ENCODE measurements at regions not wholly inside any gene's neighbourhood (a gene's known extent, or its start where the extent isn't known, plus 50 kb on each side); places are given as distances from the start of the nearest gene placed in this dataset.

GRCh38 chr14:22255017-22255950 is 333.7 kb downstream of the DAD1 start:
- 21% methylated on average over 5 of the region's 5 CpGs for WGBS (ENCODE audit: insufficient coverage, insufficient replicate concordance, low lambda C conversion rate, missing lambda C conversion rate)
- ATAC-seq (no peak), DNase-seq (ENCODE audit: low read depth, low spot score) (no peak), FAIRE-seq (no peak)
- SMC1A ChIA-PET (ENCODE audit: uncharacterized antibody, unreplicated experiment): interaction anchor here (0.8 to 2.2 kb wide), 5 partner anchors 8 to 54 kb away, joined by 3 to 5 read pairs (median 3); no protein-coding TSS in a partner anchor
- RAD21 ChIA-PET (ENCODE audit: unreplicated experiment): no interaction called here
- CTCF ChIA-PET: interaction anchor here (1.3 to 2.7 kb wide), 3 partner anchors 11 to 74 kb away, joined by 3 to 14 read pairs (median 8); no protein-coding TSS in a partner anchor
- BruUV-seq (replicated peaks): no TSS peak
- Histone ChIP-seq H3K27ac (ENCODE audit: control insufficient read depth, insufficient read depth) (no peak overlapping the region), H3K4me2 (ENCODE audit: control insufficient read depth, insufficient read depth) (no peak overlapping the region), H4K20me1 (ENCODE audit: control insufficient read depth, insufficient read depth) (no peaks in the 10 kb centered on the region), H3K4me1 (ENCODE audit: control insufficient read depth, insufficient read depth, low read length) (no peaks in the 10 kb centered on the region), H3K9ac (ENCODE audit: control insufficient read depth, insufficient read depth, low read length) (no peak overlapping the region), H2AFZ (ENCODE audit: control insufficient read depth, low read depth, low read length) (no peak overlapping the region), H3K9me3 (replicated peaks; ENCODE audit: control insufficient read depth, insufficient read depth, low read length) (no peaks in the 10 kb centered on the region), H3K79me2 (ENCODE audit: control insufficient read depth, insufficient read depth, low read length) (no peaks in the 10 kb centered on the region), H3K27me3 (replicated peaks in 1 of 2; ENCODE audit: control insufficient read depth in 2 of 2, insufficient read depth in 2 of 2, low read length in 1 of 2) (no peaks in the 10 kb centered on the region), H3K36me3 (ENCODE audit: control insufficient read depth in 2 of 2, insufficient read depth in 2 of 2, low read length in 1 of 2) (no peaks in the 10 kb centered on the region), H3K4me3 (no peak overlapping the region)
- in situ Hi-C loops (cut with MboI): no loop called here
- POLR2A ChIA-PET: no interaction called here
- intact Hi-C loops (cut with micrococcal nuclease; ENCODE audit: unreplicated experiment): no loop called here
- TF ChIP-seq TCF12 (IDR thresholded peaks at IDR 0.05; ENCODE audit: low read depth, low read length) (no peak), LARP7 (IDR thresholded peaks at IDR 0.05) (no peak), NKRF (conservative IDR thresholded peaks at IDR 0.05) (no peak), HDGF (IDR thresholded peaks at IDR 0.05) (no peak), SMAD1 (IDR thresholded peaks at IDR 0.05; ENCODE audit: low read depth, partially characterized antibody) (no peak), EGR1 (IDR thresholded peaks at IDR 0.05; ENCODE audit: borderline replicate concordance in 1 of 2, low read depth in 2 of 2, low read length in 2 of 2) (no peak), SRF (IDR thresholded peaks at IDR 0.05; ENCODE audit: low read depth in 2 of 2, low read length in 2 of 2) (no peak), ZBTB4 (CRISPR knock-in tag; IDR thresholded peaks at IDR 0.05) (no peak)
